Lower leg skin (tissue), 3 donors: ENCODE measurements at regions not wholly inside any gene's neighbourhood (a gene's known extent, or its start where the extent isn't known, plus 50 kb on each side); places are given as distances from the start of the nearest gene placed in this dataset.

ENCODE experiments used
- POLR2A ChIP-seq, 2 donors: fragments of 450-650 bp; IDR thresholded peaks; one replicate each; pipeline ENCODE4 v1.6.1; 2016 to 2017; ENCODE audit warnings: antibody characterized with exemption in 2 of 2, mild to moderate bottlenecking in 1 of 2, moderate library complexity in 1 of 2
- TF ChIP-seq, protein P1 (sequence below), 3 donors: fragments of 450-650 bp; IDR thresholded peaks; one replicate each; pipeline ENCODE4 v1.5.1; 2016; ENCODE audit warnings: antibody characterized with exemption in 3 of 3, mild to moderate bottlenecking in 3 of 3, moderate library complexity in 2 of 3

DNA sequence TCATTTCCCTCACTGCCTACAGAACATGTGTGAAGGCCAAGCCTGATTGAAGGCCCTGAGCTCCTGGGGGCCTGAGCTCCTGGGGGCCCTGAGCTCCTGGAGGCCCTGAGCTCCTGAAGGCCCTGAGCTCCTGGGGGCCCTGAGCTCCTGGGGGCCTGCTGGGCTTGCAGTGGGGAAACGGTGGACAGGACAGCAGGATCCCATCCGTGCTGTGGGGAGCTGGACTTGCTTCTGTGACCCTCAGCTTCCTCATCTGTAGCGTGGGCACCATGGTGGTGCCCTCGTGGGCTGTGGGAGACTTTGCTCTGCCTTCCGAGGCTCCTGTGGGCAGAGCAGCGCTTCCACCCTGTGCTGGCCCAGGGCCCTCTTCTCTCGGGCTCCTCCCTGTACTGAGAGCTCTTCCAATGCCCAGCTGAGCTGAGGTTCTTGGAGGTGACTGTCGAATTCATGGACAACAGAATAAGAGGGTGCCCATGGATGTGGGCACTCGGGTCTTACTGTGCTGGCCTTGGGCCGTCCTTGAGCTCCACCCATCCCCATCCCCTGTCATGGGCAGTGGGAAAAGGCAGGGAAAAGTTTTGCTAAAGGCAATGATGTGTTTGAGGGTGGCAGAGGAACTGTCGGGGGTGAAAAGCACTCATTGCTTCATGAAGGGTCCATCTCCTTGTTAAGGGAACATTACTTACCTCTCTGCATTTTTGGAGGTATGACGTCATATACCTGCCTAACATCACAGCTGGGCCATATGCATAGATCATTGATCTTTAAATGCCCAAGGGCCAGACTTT lies 786.7 kb downstream of the TBC1D22A start:
- TF ChIP-seq, protein P1, sequence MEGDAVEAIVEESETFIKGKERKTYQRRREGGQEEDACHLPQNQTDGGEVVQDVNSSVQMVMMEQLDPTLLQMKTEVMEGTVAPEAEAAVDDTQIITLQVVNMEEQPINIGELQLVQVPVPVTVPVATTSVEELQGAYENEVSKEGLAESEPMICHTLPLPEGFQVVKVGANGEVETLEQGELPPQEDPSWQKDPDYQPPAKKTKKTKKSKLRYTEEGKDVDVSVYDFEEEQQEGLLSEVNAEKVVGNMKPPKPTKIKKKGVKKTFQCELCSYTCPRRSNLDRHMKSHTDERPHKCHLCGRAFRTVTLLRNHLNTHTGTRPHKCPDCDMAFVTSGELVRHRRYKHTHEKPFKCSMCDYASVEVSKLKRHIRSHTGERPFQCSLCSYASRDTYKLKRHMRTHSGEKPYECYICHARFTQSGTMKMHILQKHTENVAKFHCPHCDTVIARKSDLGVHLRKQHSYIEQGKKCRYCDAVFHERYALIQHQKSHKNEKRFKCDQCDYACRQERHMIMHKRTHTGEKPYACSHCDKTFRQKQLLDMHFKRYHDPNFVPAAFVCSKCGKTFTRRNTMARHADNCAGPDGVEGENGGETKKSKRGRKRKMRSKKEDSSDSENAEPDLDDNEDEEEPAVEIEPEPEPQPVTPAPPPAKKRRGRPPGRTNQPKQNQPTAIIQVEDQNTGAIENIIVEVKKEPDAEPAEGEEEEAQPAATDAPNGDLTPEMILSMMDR (IDR thresholded peaks at IDR 0.05), result no peak
- no peak for TF ChIP-seq POLR2A (IDR thresholded peaks at IDR 0.05)
